GM10266 (cell line): ENCODE measurements at regions not wholly inside any gene's neighbourhood (a gene's known extent, or its start where the extent isn't known, plus 50 kb on each side); places are given as distances from the start of the nearest gene placed in this dataset.

Experiments
- DNase-seq: peaks from one replicate; pipeline ENCODE4 v3.0.0; 2012; ENCODE audit errors: extremely low spot score
- CTCF ChIP-seq: IDR thresholded peaks from 2 replicates; pipeline ENCODE4 v1.5.1; 2012; ENCODE audit warnings: mild to moderate bottlenecking, low read depth; ENCODE audit not compliant: control insufficient read depth, insufficient read depth; ENCODE audit errors: missing control alignments

GRCh38 chr4:181431006-181431405 is 812.2 kb upstream of the TENM3 start:
- TF ChIP-seq CTCF = no peak
- DNase-seq = no peak

- no peak for TF ChIP-seq CTCF
Measured at GRCh38 chr4:181431661-181432060, 811.5 kb upstream of the TENM3 start.

GRCh38 chr4:181432335-181432734 is 810.9 kb upstream of the TENM3 start:
- TF ChIP-seq CTCF = no peak
- DNase-seq = no peak

More at GRCh38 chr4:181431661-181432060, 811.5 kb upstream of the TENM3 start:
- DNase-seq = no peak

GRCh38 chr4:181437895-181438294 is 805.3 kb upstream of the TENM3 start:
- TF ChIP-seq CTCF = no peak
- no peak for DNase-seq

GRCh38 chr4:181438641-181439040 is 804.6 kb upstream of the TENM3 start:
- no peak for TF ChIP-seq CTCF
- no peak for DNase-seq

GRCh38 chr4:181443021-181443420 is 800.2 kb upstream of the TENM3 start:
- DNase-seq = no peak
- TF ChIP-seq CTCF = no peak

- no peak for DNase-seq
- no peak for TF ChIP-seq CTCF
Measured at GRCh38 chr4:181465826-181466225, 777.4 kb upstream of the TENM3 start.
